ENCODE measurements at regions not wholly inside any gene's neighbourhood (a gene's known extent, or its start where the extent isn't known, plus 50 kb on each side); places are given as distances from the start of the nearest gene placed in this dataset.

- peaks cover 19% of the 10 kb centered on the region for H3K9me3 Mint-ChIP-seq
- H3K4me3 Mint-ChIP-seq (ENCODE audit: low read depth) = no peak overlapping the region
- no peaks in the 10 kb centered on the region for H3K36me3 Mint-ChIP-seq (ENCODE audit: low read depth)
- no peaks in the 10 kb centered on the region for H3K4me1 Mint-ChIP-seq (ENCODE audit: low read depth)
- DNase-seq (ENCODE audit: low spot score) = no peak
- intact Hi-C loops (cut with micrococcal nuclease) = no loop called here
- no peak overlapping the region for H3K27ac Mint-ChIP-seq
- H3K27me3 Mint-ChIP-seq (ENCODE audit: low read depth) = no peaks in the 10 kb centered on the region
Observed at GRCh38 chr2:139162456-139162855, 382.3 kb upstream of the NXPH2 start.

GRCh38 chr2:139160836-139161235 is 380.6 kb upstream of the NXPH2 start:
- no peak overlapping the region for H3K4me3 Mint-ChIP-seq (ENCODE audit: low read depth)
- H3K27me3 Mint-ChIP-seq (ENCODE audit: low read depth) = no peaks in the 10 kb centered on the region
- intact Hi-C loops (cut with micrococcal nuclease) = no loop called here

GRCh38 chr2:139159177-139159576 is 379.0 kb upstream of the NXPH2 start:
- H3K4me3 Mint-ChIP-seq (ENCODE audit: low read depth) = no peak overlapping the region
- H3K27ac Mint-ChIP-seq = no peak overlapping the region
- H3K27me3 Mint-ChIP-seq (ENCODE audit: low read depth) = no peaks in the 10 kb centered on the region
- no peaks in the 10 kb centered on the region for H3K4me1 Mint-ChIP-seq (ENCODE audit: low read depth)
- no peak for DNase-seq (ENCODE audit: low spot score)
- intact Hi-C loops (cut with micrococcal nuclease) = no loop called here
- no peaks in the 10 kb centered on the region for H3K36me3 Mint-ChIP-seq (ENCODE audit: low read depth)
- H3K9me3 Mint-ChIP-seq = peaks cover 16% of the 10 kb centered on the region

More at GRCh38 chr2:139160836-139161235, 380.6 kb upstream of the NXPH2 start:
- Mint-ChIP-seq H3K9me3 (peaks cover 19% of the 10 kb centered on the region), H3K27ac (no peak overlapping the region), H3K36me3 (ENCODE audit: low read depth) (no peaks in the 10 kb centered on the region), H3K4me1 (ENCODE audit: low read depth) (no peaks in the 10 kb centered on the region)
- no peak for DNase-seq (ENCODE audit: low spot score)

DNA sequence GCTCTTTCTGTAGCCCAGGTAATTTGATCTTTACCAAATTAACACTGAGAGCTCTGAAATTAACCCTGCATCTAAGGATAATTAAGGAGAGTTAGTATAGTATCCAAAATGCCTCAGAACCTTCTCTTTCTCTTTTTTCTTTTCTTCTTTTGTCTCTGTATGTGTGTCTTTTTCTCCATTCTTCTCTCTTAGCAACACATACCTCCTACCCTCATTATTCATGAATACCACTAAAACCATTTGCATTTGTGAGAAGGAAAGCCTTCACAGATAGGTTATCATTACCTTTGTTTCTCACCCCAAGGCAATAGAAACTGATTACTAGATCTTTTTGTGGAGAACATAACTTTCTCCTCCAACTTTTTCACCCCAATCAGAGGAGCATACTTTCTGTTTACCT is 376.5 kb upstream of the NXPH2 start:
- Mint-ChIP-seq H3K27me3 (ENCODE audit: low read depth) (no peaks in the 10 kb centered on the region), H3K36me3 (ENCODE audit: low read depth) (no peaks in the 10 kb centered on the region), H3K4me3 (ENCODE audit: low read depth) (no peak overlapping the region), H3K27ac (no peak overlapping the region), H3K9me3 (peaks cover 15% of the 10 kb centered on the region), H3K4me1 (ENCODE audit: low read depth) (no peaks in the 10 kb centered on the region)
- intact Hi-C loops (cut with micrococcal nuclease) = no loop called here
- no peak for DNase-seq (ENCODE audit: low spot score)

DNA sequence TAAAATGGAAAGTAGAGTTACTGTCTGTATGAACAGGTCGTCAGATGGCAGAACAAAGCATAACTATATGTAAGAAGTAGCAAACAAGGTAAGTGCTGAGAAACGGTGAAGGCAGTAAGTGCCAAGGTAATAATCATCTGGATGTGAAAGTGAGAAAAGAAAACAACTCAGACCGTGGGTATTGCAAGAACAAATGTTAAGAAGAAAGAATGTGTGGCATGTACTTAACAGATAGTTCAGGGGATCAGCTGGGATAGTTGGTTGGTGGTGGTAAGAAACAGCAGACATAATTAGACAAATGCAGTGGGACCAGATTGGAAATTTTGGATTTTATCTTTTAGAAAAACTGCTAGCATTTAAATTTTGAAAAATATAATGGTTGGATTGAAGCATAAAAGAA is 375.8 kb upstream of the NXPH2 start:
- Mint-ChIP-seq H3K4me1 (ENCODE audit: low read depth) (no peaks in the 10 kb centered on the region), H3K4me3 (ENCODE audit: low read depth) (no peak overlapping the region), H3K27ac (no peak overlapping the region), H3K9me3 (peaks cover 17% of the 10 kb centered on the region), H3K36me3 (ENCODE audit: low read depth) (no peaks in the 10 kb centered on the region), H3K27me3 (ENCODE audit: low read depth) (no peaks in the 10 kb centered on the region)
- DNase-seq (ENCODE audit: low spot score) = no peak
- intact Hi-C loops (cut with micrococcal nuclease) = no loop called here

GRCh38 chr2:139142252-139142880 is 362.2 kb upstream of the NXPH2 start:
- intact Hi-C loops (cut with micrococcal nuclease) = no loop called here
- Mint-ChIP-seq H3K27ac (no peak overlapping the region), H3K9me3 (peaks cover 35% of the 10 kb centered on the region), H3K4me3 (ENCODE audit: low read depth) (no peak overlapping the region), H3K36me3 (ENCODE audit: low read depth) (no peaks in the 10 kb centered on the region), H3K27me3 (ENCODE audit: low read depth) (no peaks in the 10 kb centered on the region), H3K4me1 (ENCODE audit: low read depth) (no peaks in the 10 kb centered on the region)
- DNase-seq (ENCODE audit: low spot score) = no peak

GRCh38 chr2:139124271-139124670 is 344.1 kb upstream of the NXPH2 start:
- Mint-ChIP-seq H3K27ac (no peak overlapping the region), H3K9me3 (peaks cover 17% of the 10 kb centered on the region), H3K36me3 (ENCODE audit: low read depth) (no peaks in the 10 kb centered on the region), H3K4me3 (ENCODE audit: low read depth) (no peak overlapping the region), H3K4me1 (ENCODE audit: low read depth) (no peaks in the 10 kb centered on the region), H3K27me3 (ENCODE audit: low read depth) (no peaks in the 10 kb centered on the region)
- intact Hi-C loops (cut with micrococcal nuclease) = no loop called here
- no peak for DNase-seq (ENCODE audit: low spot score)

- no peak overlapping the region for H3K4me3 Mint-ChIP-seq (ENCODE audit: low read depth)
- H3K36me3 Mint-ChIP-seq (ENCODE audit: low read depth) = no peaks in the 10 kb centered on the region
- H3K9me3 Mint-ChIP-seq = peaks cover 17% of the 10 kb centered on the region
- H3K27me3 Mint-ChIP-seq (ENCODE audit: low read depth) = no peaks in the 10 kb centered on the region
- no peak for DNase-seq (ENCODE audit: low spot score)
- intact Hi-C loops (cut with micrococcal nuclease) = no loop called here
- H3K4me1 Mint-ChIP-seq (ENCODE audit: low read depth) = no peaks in the 10 kb centered on the region
- no peak overlapping the region for H3K27ac Mint-ChIP-seq
Observed at GRCh38 chr2:139123795-139124194, 343.6 kb upstream of the NXPH2 start.

DNA sequence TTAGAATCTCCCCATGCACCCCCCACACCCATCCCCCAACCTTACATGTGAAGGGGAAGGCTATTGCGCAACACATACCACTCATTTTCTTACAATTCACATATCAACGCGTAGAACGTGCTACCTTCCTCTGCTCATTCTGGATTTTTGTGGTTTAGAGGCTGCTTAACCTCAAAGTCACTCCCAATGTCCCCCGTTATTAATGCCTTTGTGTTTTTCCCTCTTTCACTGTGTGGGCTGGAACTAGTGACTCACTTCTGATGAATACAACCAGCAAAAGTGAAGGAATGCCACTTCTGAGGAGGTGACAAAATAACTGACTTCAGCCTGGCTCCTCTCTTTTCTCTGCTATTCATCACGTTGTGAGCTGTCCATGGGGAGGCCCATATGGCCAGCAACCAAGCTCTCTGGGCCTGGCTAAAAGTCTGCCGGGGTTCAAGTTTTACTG is 342.5 kb upstream of the NXPH2 start:
- Mint-ChIP-seq H3K27me3 (ENCODE audit: low read depth) (no peaks in the 10 kb centered on the region), H3K4me3 (ENCODE audit: low read depth) (no peak overlapping the region), H3K36me3 (ENCODE audit: low read depth) (no peaks in the 10 kb centered on the region), H3K27ac (no peak overlapping the region), H3K9me3 (peaks cover 20% of the 10 kb centered on the region), H3K4me1 (ENCODE audit: low read depth) (no peaks in the 10 kb centered on the region)
- no peak for DNase-seq (ENCODE audit: low spot score)
- intact Hi-C loops (cut with micrococcal nuclease) = no loop called here

DNA sequence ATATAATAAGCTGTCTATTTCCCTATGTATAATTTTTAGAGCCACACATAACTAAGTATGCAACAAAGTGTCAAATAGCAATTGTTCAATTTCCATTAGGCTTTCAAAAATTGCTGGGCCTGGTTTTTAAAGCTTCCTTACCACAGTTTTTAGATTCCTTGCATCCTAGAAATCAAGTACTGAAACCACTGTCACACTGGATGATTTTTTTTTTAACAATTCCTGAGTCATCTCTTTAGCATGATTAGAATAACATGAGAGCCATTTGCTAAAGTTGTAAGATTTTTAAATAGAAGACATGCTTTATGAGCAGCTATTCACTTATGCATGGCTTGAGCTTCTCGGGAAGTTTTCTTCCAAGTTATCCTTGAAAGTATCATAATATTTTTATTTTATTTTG is 319.5 kb upstream of the NXPH2 start:
- no peak for DNase-seq (ENCODE audit: low spot score)
- H3K27me3 Mint-ChIP-seq (ENCODE audit: low read depth) = no peaks in the 10 kb centered on the region
- H3K36me3 Mint-ChIP-seq (ENCODE audit: low read depth) = no peaks in the 10 kb centered on the region
- H3K27ac Mint-ChIP-seq = no peak overlapping the region
- H3K4me3 Mint-ChIP-seq (ENCODE audit: low read depth) = no peak overlapping the region
- no peaks in the 10 kb centered on the region for H3K4me1 Mint-ChIP-seq (ENCODE audit: low read depth)
- peaks cover 32% of the 10 kb centered on the region for H3K9me3 Mint-ChIP-seq
- intact Hi-C loops (cut with micrococcal nuclease) = no loop called here

DNA sequence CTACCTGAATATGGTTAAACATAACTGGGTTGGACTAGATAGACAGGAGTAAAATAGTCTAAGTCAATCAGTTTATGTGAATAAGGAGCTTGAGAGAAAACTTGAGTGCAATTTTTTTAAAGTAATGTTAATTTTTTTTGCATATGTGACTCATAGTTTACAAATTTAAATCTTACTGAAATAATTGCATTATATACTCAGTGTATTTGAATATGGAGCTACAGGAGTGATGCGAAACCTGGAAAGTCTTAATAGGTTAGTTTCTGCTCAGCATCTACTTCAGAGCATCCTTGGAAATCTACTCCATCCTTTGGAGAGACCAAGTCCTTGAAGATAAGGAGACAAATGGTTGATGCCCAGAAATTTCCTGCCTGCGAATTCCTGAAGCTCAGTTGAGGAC is 318.8 kb upstream of the NXPH2 start:
- Mint-ChIP-seq H3K36me3 (ENCODE audit: low read depth) (no peaks in the 10 kb centered on the region), H3K27me3 (ENCODE audit: low read depth) (no peaks in the 10 kb centered on the region), H3K4me3 (ENCODE audit: low read depth) (no peak overlapping the region), H3K9me3 (peaks cover 28% of the 10 kb centered on the region), H3K4me1 (ENCODE audit: low read depth) (no peaks in the 10 kb centered on the region), H3K27ac (no peak overlapping the region)
- intact Hi-C loops (cut with micrococcal nuclease) = no loop called here
- DNase-seq (ENCODE audit: low spot score) = no peak

GRCh38 chr2:139083121-139083520 is 302.9 kb upstream of the NXPH2 start:
- Mint-ChIP-seq H3K4me3 (ENCODE audit: low read depth) (no peak overlapping the region), H3K9me3 (peaks cover 10% of the 10 kb centered on the region), H3K4me1 (ENCODE audit: low read depth) (no peaks in the 10 kb centered on the region), H3K27me3 (ENCODE audit: low read depth) (no peaks in the 10 kb centered on the region), H3K27ac (no peak overlapping the region), H3K36me3 (ENCODE audit: low read depth) (no peaks in the 10 kb centered on the region)
- no peak for DNase-seq (ENCODE audit: low spot score)
- intact Hi-C loops (cut with micrococcal nuclease) = no loop called here

GRCh38 chr2:139080244-139080643 is 300.1 kb upstream of the NXPH2 start:
- Mint-ChIP-seq H3K4me1 (ENCODE audit: low read depth) (no peaks in the 10 kb centered on the region), H3K4me3 (ENCODE audit: low read depth) (no peak overlapping the region), H3K9me3 (no peaks in the 10 kb centered on the region), H3K27me3 (ENCODE audit: low read depth) (no peaks in the 10 kb centered on the region), H3K27ac (no peak overlapping the region), H3K36me3 (ENCODE audit: low read depth) (no peaks in the 10 kb centered on the region)
- DNase-seq (ENCODE audit: low spot score) = no peak
- intact Hi-C loops (cut with micrococcal nuclease) = no loop called here

DNA sequence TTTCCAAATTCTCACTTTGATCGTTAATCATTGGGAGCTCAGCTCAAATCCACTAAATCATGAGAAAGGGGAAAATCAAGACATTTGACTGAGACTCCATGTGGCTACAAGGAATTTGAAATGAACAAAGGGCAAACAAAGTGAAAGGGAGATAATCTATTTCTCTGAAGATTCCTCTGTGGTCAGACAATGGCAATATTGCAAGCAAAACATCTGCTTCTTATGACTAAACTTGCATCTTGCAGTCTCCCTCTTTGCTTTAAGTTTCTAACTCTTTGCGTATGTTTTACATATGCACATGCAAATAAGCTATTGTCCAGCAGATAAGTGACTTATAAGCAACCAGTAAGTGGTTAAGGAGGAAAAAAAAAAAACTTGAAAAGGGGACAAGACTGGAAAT is 299.1 kb upstream of the NXPH2 start:
- Mint-ChIP-seq H3K4me1 (ENCODE audit: low read depth) (no peaks in the 10 kb centered on the region), H3K27ac (no peak overlapping the region), H3K27me3 (ENCODE audit: low read depth) (no peaks in the 10 kb centered on the region), H3K36me3 (ENCODE audit: low read depth) (no peaks in the 10 kb centered on the region), H3K4me3 (ENCODE audit: low read depth) (no peak overlapping the region), H3K9me3 (no peaks in the 10 kb centered on the region)
- intact Hi-C loops (cut with micrococcal nuclease) = no loop called here
- no peak for DNase-seq (ENCODE audit: low spot score)
